Calu3 (cell line): ENCODE measurements at regions not wholly inside any gene's neighbourhood (a gene's known extent, or its start where the extent isn't known, plus 50 kb on each side); places are given as distances from the start of the nearest gene placed in this dataset.

Experiments used
- BruUV-seq: library from RNA; stranded (reverse); fragments of 400-500 nt; replicated peaks from 2 replicates; lab custom pipeline; 2021; lab: Mats Ljungman, UMichigan
- CTCF ChIA-PET: fragments of 300-600 bp; sonication (Branson Sonifier 250); formaldehyde crosslinking; loops from one replicate; lab custom pipeline; 2022; ENCODE audit warnings: antibody characterized with exemption; lab: Charles Lee
- DNase-seq: peaks from one replicate; pipeline ENCODE4 v3.0.0; 2022
- H3K27ac Mint-ChIP-seq: one replicate; pipeline ENCODE4 v1.8.0; 2022; ENCODE audit warnings: mixed read lengths; ENCODE audit not compliant: unreplicated experiment
- H3K27me3 Mint-ChIP-seq: one replicate; pipeline ENCODE4 v1.8.0; 2022; ENCODE audit warnings: mixed read lengths; ENCODE audit not compliant: unreplicated experiment
- H3K36me3 Mint-ChIP-seq: one replicate; pipeline ENCODE4 v1.8.0; 2022; ENCODE audit warnings: mild to moderate bottlenecking, moderate library complexity, mixed read lengths; ENCODE audit not compliant: insufficient read depth, unreplicated experiment
- H3K4me1 Mint-ChIP-seq: one replicate; pipeline ENCODE4 v1.8.0; 2022; ENCODE audit warnings: mild to moderate bottlenecking, low read depth, mixed read lengths; ENCODE audit not compliant: unreplicated experiment
- H3K4me3 Mint-ChIP-seq: one replicate; pipeline ENCODE4 v1.8.0; 2022; ENCODE audit warnings: mild to moderate bottlenecking, low read depth, moderate library complexity, mixed read lengths; ENCODE audit not compliant: unreplicated experiment
- H3K9me3 Mint-ChIP-seq: one replicate; pipeline ENCODE4 v1.8.0; 2022; ENCODE audit warnings: low read depth, mixed read lengths; ENCODE audit not compliant: unreplicated experiment
- CTCF ChIP-seq: fragments of 200-600 bp; IDR thresholded peaks from one replicate; pipeline ENCODE4 v1.8.0; 2022; ENCODE audit warnings: antibody characterized with exemption; ENCODE audit not compliant: unreplicated experiment
- intact Hi-C: fragments of 100-400 bp; cut with micrococcal nuclease; formaldehyde crosslinking; loops from one replicate; pipeline ENCODE4 v1.10.0; 2022; ENCODE audit not compliant: unreplicated experiment

DNA sequence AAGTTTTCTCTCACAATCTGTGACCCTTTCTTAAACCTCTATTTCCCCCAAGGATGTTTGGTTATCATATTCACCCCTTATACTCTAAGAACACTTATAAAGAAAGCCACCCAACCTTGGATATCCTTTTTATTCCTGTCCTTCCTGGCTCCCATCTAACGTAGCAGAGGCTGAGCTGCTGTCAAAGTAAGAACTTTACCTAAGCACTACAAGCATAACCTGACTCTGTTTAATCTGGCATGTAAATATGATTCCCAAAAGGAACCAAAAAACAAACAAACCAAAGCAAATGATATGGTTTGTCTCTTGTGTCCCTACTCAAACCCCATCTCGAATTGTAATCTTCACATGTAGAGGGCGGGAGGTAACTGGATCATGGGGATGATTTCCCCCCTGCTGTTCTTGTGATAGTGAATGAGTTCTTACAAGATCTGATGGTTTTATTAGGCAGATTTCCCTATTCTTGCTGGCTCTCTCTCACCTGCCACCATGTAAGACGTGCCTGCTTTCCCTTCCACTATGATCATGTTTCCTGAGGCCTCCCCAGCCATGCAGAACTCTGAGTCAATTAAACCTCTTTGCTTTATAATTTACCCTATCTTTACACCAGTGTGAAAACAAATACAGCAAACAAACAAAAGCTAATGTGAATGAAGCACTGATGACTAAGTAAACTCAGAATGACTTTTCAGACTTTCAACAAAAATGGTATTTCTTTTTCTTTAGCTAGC, 72.7 kb upstream of the SPOPL start:
- intact Hi-C loops = no loop called here
- Mint-ChIP-seq H3K4me1 (peaks cover 58% of the 10 kb centered on the region), H3K27me3 (no peaks in the 10 kb centered on the region), H3K36me3 (peaks cover 16% of the 10 kb centered on the region), H3K27ac (peak overlapping the region; percentile 42), H3K4me3 (no peak overlapping the region), H3K9me3 (peaks cover 2% of the 10 kb centered on the region)
- DNase-seq = no peak
- CTCF ChIA-PET = no interaction called here
- BruUV-seq = no TSS peak
- no peak for TF ChIP-seq CTCF

DNA sequence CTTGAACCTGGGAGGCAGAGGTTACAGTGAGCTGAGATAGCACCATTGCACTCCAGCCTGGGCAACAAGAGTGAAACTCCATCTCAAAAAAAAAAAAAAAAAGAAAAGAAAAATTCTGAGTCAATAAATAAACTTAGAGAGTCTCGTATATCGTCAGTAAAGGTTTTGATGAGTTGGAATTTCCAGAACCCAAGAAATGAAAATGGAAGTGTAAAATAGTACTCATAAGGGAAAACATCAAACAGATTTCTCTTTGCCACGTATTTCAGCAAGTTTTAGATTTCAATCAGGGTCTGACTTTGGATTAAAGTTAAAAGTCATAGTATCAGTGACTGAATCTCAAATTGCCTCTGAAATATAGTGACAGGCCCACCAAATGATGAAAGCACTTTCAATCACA, 71.4 kb upstream of the SPOPL start:
- no peak overlapping the region for H3K27ac Mint-ChIP-seq
- H3K4me3 Mint-ChIP-seq = no peak overlapping the region
- peaks cover 45% of the 10 kb centered on the region for H3K4me1 Mint-ChIP-seq
- CTCF ChIA-PET = no interaction called here
- H3K9me3 Mint-ChIP-seq = peaks cover 2% of the 10 kb centered on the region
- H3K27me3 Mint-ChIP-seq = no peaks in the 10 kb centered on the region
- intact Hi-C loops = no loop called here
- no peak for DNase-seq
- peaks cover 14% of the 10 kb centered on the region for H3K36me3 Mint-ChIP-seq
- BruUV-seq = no TSS peak
- TF ChIP-seq CTCF = no peak

DNA sequence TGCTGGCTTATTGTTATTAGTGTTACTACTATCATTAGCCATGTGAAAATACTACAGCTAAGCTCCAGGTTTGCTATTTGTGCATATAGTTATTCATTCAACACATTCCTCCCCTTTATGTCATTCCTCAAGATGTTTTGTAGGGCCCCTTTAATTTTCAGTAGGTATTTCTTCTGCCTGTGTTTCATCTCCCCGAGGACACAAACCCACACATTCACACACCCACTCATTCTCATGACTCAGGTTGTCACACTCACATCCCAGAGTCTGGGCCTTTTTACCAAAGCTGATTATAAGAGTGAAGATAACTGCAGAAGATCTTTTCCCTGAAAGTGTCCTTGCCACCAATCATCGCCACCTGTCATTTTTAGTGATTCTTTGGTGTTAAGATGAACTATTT, 68.6 kb upstream of the SPOPL start:
- Mint-ChIP-seq H3K27ac (no peak overlapping the region), H3K4me1 (peaks cover 21% of the 10 kb centered on the region), H3K27me3 (no peaks in the 10 kb centered on the region), H3K4me3 (no peak overlapping the region), H3K36me3 (no peaks in the 10 kb centered on the region), H3K9me3 (peaks cover 2% of the 10 kb centered on the region)
- no peak for TF ChIP-seq CTCF
- CTCF ChIA-PET = no interaction called here
- BruUV-seq = no TSS peak
- no peak for DNase-seq
- intact Hi-C loops = no loop called here

- no peaks in the 10 kb centered on the region for H3K27me3 Mint-ChIP-seq
- peaks cover 2% of the 10 kb centered on the region for H3K9me3 Mint-ChIP-seq
- no peaks in the 10 kb centered on the region for H3K36me3 Mint-ChIP-seq
- peaks cover 10% of the 10 kb centered on the region for H3K4me1 Mint-ChIP-seq
- BruUV-seq = no TSS peak
- H3K27ac Mint-ChIP-seq = no peak overlapping the region
- intact Hi-C loops = no loop called here
- no peak overlapping the region for H3K4me3 Mint-ChIP-seq
- CTCF ChIA-PET = no interaction called here
- TF ChIP-seq CTCF = no peak
- DNase-seq = no peak
These were observed 67.3 kb upstream of the SPOPL start for GRCh38 chr2:138433995-138434951.
